Suprapubic skin (tissue), 4 donors: ENCODE measurements at regions not wholly inside any gene's neighbourhood (a gene's known extent, or its start where the extent isn't known, plus 50 kb on each side); places are given as distances from the start of the nearest gene placed in this dataset.

Source experiments
- POLR2A ChIP-seq, 2 donors: fragments of 450-650 bp; IDR thresholded peaks; one replicate each; pipeline ENCODE4 v1.6.1; 2017; ENCODE audit warnings: antibody characterized with exemption in 2 of 2, mild to moderate bottlenecking in 2 of 2, moderate library complexity in 2 of 2
- POLR2AphosphoS5 ChIP-seq, 3 donors: sonication (generic); formaldehyde crosslinking; IDR thresholded peaks; one replicate each; pipeline ENCODE4 v1.6.1; 2017; ENCODE audit warnings: antibody characterized with exemption in 3 of 3
- TF ChIP-seq, protein P1 (sequence below), 2 donors: fragments of 200-600 bp in 1 of 2; fragments of 450-650 bp in 1 of 2; sonication (generic) in 1 of 2; IDR thresholded peaks; one replicate each; pipeline ENCODE4 v1.5.1; 2016 to 2019; ENCODE audit warnings: antibody characterized with exemption in 2 of 2, mild to moderate bottlenecking in 1 of 2, moderate library complexity in 1 of 2

DNA sequence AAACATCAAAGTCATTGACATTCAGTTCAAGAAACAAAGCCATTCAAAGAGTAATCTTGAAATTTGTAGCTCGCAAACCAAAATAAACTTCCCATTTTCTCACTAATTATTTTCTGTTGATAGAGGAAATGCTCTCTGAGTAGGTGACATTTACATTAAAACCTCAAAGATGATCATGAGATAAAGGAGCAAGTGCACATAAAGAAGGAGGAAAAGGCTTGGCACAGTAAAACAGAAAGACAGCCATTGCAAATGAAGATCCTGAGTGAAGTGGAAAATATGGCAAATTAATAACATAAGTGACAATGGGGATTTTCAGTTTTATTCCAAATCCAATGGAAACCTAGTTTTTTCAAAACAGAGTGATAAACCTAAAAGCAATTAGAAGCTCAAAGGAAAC is 2320.8 kb downstream of the ARAP2 start:
- TF ChIP-seq, protein P1, sequence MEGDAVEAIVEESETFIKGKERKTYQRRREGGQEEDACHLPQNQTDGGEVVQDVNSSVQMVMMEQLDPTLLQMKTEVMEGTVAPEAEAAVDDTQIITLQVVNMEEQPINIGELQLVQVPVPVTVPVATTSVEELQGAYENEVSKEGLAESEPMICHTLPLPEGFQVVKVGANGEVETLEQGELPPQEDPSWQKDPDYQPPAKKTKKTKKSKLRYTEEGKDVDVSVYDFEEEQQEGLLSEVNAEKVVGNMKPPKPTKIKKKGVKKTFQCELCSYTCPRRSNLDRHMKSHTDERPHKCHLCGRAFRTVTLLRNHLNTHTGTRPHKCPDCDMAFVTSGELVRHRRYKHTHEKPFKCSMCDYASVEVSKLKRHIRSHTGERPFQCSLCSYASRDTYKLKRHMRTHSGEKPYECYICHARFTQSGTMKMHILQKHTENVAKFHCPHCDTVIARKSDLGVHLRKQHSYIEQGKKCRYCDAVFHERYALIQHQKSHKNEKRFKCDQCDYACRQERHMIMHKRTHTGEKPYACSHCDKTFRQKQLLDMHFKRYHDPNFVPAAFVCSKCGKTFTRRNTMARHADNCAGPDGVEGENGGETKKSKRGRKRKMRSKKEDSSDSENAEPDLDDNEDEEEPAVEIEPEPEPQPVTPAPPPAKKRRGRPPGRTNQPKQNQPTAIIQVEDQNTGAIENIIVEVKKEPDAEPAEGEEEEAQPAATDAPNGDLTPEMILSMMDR (IDR thresholded peaks at IDR 0.05): no peak
- TF ChIP-seq POLR2A (IDR thresholded peaks at IDR 0.05) (no peak), POLR2AphosphoS5 (IDR thresholded peaks at IDR 0.05) (no peak)
